SK-N-SH (cell line): ENCODE measurements at regions not wholly inside any gene's neighbourhood (a gene's known extent, or its start where the extent isn't known, plus 50 kb on each side); places are given as distances from the start of the nearest gene placed in this dataset.

ENCODE experiments used
- CTCF ChIA-PET: fragments of 300-600, 350-600 bp; formaldehyde crosslinking; extraction: SDS; loops from one replicate; lab custom pipeline; 2021; lab: Yijun Ruan, JAX
- POLR2A ChIA-PET: fragments of 350-600 bp; sonication (Branson Sonifier 250); formaldehyde crosslinking; extraction: SDS; loops from one replicate; lab custom pipeline; 2020; ENCODE audit warnings: antibody characterized with exemption, inconsistent platforms; lab: Yijun Ruan, JAX
- DNase-seq: peaks from one replicate; pipeline ENCODE4 v3.0.0; 2012
- H2AFZ ChIP-seq: fragments of 200-600 bp; sonication (generic); 2 replicates; pipeline ENCODE4 v1.8.1; 2016; ENCODE audit warnings: antibody characterized with exemption, mild to moderate bottlenecking, low read depth
- H3F3A ChIP-seq: fragments of 200-600 bp; sonication (generic); replicated peaks from 2 replicates; pipeline ENCODE3; 2016; ENCODE audit warnings: antibody characterized with exemption, mild to moderate bottlenecking; ENCODE audit not compliant: insufficient read depth
- H3K27ac ChIP-seq, 2 experiments: fragments of 200-500 bp in 1 of 2; fragments of 200-600 bp in 1 of 2; sonication (Bioruptor generic) in 1 of 2; sonication (generic), shearing (Covaris generic) in 1 of 2; 2 replicates each; pipeline versions ENCODE4 v1.5.1 to v1.6.1; 2014 to 2016; ENCODE audit warnings: low read depth in 2 of 2, inconsistent platforms in 1 of 2, low read length in 1 of 2, mild to moderate bottlenecking in 1 of 2, mixed read lengths in 1 of 2
- H3K27me3 ChIP-seq: fragments of 200-600 bp; sonication (generic), shearing (Covaris generic); 2 replicates; pipeline ENCODE4 v1.6.1; 2016; ENCODE audit warnings: mixed run types; ENCODE audit not compliant: insufficient read depth
- H3K36me3 ChIP-seq, 2 experiments: fragments of 200-500 bp in 1 of 2; fragments of 200-600 bp in 1 of 2; sonication (Bioruptor generic) in 1 of 2; sonication (generic) in 1 of 2; replicated peaks in 1 of 2; 2 replicates each; pipeline versions ENCODE3 to v1.5.1; 2014 to 2016; ENCODE audit warnings: low read length in 1 of 2, mild to moderate bottlenecking in 1 of 2; ENCODE audit not compliant: insufficient read depth in 2 of 2, control insufficient read depth in 1 of 2
- H3K4me1 ChIP-seq, 2 experiments: fragments of 200-500 bp in 1 of 2; fragments of 200-600 bp in 1 of 2; sonication (Bioruptor generic) in 1 of 2; sonication (generic), shearing (Covaris generic) in 1 of 2; 2 replicates each; pipeline versions ENCODE4 v1.5.1 to v1.6.1; 2014 to 2016; ENCODE audit warnings: low read depth in 1 of 2, low read length in 1 of 2, mixed run types in 1 of 2; ENCODE audit not compliant: insufficient read depth in 2 of 2, control insufficient read depth in 1 of 2
- H3K4me2 ChIP-seq: fragments of 200-600 bp; sonication (generic), shearing (Covaris generic); 2 replicates; pipeline ENCODE4 v1.6.1; 2017; ENCODE audit warnings: mixed run types
- H3K4me3 ChIP-seq, 2 experiments: fragments of 200-500 bp in 1 of 2; fragments of 200-600 bp in 1 of 2; sonication (Bioruptor generic) in 1 of 2; sonication (generic), shearing (Covaris generic) in 1 of 2; 2 replicates each; pipeline versions ENCODE4 v1.5.1 to v1.8.1; 2014 to 2016; ENCODE audit warnings: low read depth in 2 of 2, inconsistent platforms in 1 of 2, low read length in 1 of 2, mild to moderate bottlenecking in 1 of 2, mixed read lengths in 1 of 2, moderate library complexity in 1 of 2
- H3K79me2 ChIP-seq: fragments of 200-600 bp; sonication (generic); 2 replicates; pipeline ENCODE4 v1.8.1; 2017; ENCODE audit warnings: mild to moderate bottlenecking; ENCODE audit not compliant: insufficient read depth
- H3K9ac ChIP-seq: fragments of 200-600 bp; sonication (generic); 2 replicates; pipeline ENCODE4 v1.6.1; 2017; ENCODE audit warnings: mixed run types
- H3K9me2 ChIP-seq: fragments of 200-600 bp; sonication (generic); 2 replicates; pipeline ENCODE4 v1.6.1; 2017; ENCODE audit warnings: mixed run types
- H3K9me3 ChIP-seq: fragments of 200-600 bp; sonication (generic); 2 replicates; pipeline ENCODE4 v1.6.1; 2017; ENCODE audit warnings: mixed run types, mild to moderate bottlenecking, moderate library complexity
- H4K20me1 ChIP-seq: fragments of 200-600 bp; sonication (generic); 2 replicates; pipeline ENCODE4 v1.6.1; 2017; ENCODE audit warnings: mild to moderate bottlenecking, mixed run types; ENCODE audit not compliant: insufficient read depth
- CHD2 ChIP-seq: fragments of 150-350 bp; IDR thresholded peaks from 2 replicates; pipeline ENCODE4 v1.6.1; 2018; ENCODE audit warnings: low read length; ENCODE audit not compliant: partially characterized antibody
- ELF1 ChIP-seq: IDR thresholded peaks from 2 replicates; pipeline ENCODE4 v1.4.0; 2012
- GABPA ChIP-seq: IDR thresholded peaks from 2 replicates; pipeline ENCODE4 v1.4.0; 2012; ENCODE audit warnings: low read depth, mild to moderate bottlenecking
- GATA2 ChIP-seq: sonication (generic); formaldehyde crosslinking; IDR thresholded peaks from 2 replicates; pipeline ENCODE4 v1.5.0; 2020; ENCODE audit warnings: mild to moderate bottlenecking, missing genetic modification reagents
- JUND ChIP-seq: IDR thresholded peaks from 2 replicates; pipeline ENCODE4 v1.4.0; 2012
- NRF1 ChIP-seq: IDR thresholded peaks from 2 replicates; pipeline ENCODE4 v1.6.1; 2012; ENCODE audit warnings: low read depth, mild to moderate bottlenecking, low read length
- PBX3 ChIP-seq: IDR thresholded peaks from 2 replicates; pipeline ENCODE4; 2012
- RAD21 ChIP-seq: IDR thresholded peaks from 2 replicates; pipeline ENCODE4 v1.6.1; 2012; ENCODE audit warnings: mild to moderate bottlenecking, low read length
- SMC3 ChIP-seq: IDR thresholded peaks from 2 replicates; pipeline ENCODE4 v1.6.1; 2012; ENCODE audit warnings: low read depth, low read length, improper control_type of control experiment
- TAF1 ChIP-seq: IDR thresholded peaks from 2 replicates; pipeline ENCODE4 v1.6.1; 2012; ENCODE audit warnings: low read depth, mild to moderate bottlenecking, low read length, moderate library complexity, borderline replicate concordance
- TCF12 ChIP-seq: IDR thresholded peaks from 2 replicates; pipeline ENCODE4 v1.4.0; 2012
- USF2 ChIP-seq: fragments of 150-350 bp; IDR thresholded peaks from 2 replicates; pipeline ENCODE4 v1.6.1; 2017; ENCODE audit warnings: antibody characterized with exemption, low read length, low read depth, borderline replicate concordance
- WGBS: methylation state at CpG from one replicate; pipeline ENCODE4 v1.1.6; 2017; ENCODE audit warnings: low lambda C conversion rate; 5-methylcytosine and 5-hydroxymethylcytosine counted together
- TF ChIP-seq, protein P1 (sequence below): fragments of 200-600 bp; sonication (generic); IDR thresholded peaks from 2 replicates; pipeline ENCODE4 v1.6.1; 2017; ENCODE audit warnings: antibody characterized with exemption, mild to moderate bottlenecking, moderate library complexity

DNA sequence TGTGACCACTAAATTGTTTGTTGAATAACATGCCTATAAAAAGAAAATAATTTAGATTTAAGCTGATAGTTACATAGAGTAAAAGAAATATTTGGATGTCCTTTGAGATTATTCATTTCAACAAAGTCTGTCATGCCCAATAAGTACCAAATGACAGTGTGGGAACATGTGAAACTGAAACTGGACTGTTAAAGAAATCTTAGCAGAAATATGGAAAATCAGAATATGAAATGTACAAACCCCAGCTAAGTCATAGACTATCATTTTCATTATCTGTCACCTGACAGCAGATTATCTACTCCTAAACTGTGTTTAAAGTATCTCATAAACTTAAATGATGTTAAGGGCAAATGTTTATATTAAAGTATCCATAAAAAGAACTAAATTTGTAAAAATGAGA is 437.8 kb upstream of the FAM241A start (continued):
- TF ChIP-seq NRF1 (no peak), GATA2 (CRISPR knock-in tag) (no peak), ELF1 (no peak), PBX3 (no peak), TCF12 (no peak), GABPA (no peak), SMC3 (no peak)
- TF ChIP-seq, protein P1, sequence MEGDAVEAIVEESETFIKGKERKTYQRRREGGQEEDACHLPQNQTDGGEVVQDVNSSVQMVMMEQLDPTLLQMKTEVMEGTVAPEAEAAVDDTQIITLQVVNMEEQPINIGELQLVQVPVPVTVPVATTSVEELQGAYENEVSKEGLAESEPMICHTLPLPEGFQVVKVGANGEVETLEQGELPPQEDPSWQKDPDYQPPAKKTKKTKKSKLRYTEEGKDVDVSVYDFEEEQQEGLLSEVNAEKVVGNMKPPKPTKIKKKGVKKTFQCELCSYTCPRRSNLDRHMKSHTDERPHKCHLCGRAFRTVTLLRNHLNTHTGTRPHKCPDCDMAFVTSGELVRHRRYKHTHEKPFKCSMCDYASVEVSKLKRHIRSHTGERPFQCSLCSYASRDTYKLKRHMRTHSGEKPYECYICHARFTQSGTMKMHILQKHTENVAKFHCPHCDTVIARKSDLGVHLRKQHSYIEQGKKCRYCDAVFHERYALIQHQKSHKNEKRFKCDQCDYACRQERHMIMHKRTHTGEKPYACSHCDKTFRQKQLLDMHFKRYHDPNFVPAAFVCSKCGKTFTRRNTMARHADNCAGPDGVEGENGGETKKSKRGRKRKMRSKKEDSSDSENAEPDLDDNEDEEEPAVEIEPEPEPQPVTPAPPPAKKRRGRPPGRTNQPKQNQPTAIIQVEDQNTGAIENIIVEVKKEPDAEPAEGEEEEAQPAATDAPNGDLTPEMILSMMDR: no peak

DNA sequence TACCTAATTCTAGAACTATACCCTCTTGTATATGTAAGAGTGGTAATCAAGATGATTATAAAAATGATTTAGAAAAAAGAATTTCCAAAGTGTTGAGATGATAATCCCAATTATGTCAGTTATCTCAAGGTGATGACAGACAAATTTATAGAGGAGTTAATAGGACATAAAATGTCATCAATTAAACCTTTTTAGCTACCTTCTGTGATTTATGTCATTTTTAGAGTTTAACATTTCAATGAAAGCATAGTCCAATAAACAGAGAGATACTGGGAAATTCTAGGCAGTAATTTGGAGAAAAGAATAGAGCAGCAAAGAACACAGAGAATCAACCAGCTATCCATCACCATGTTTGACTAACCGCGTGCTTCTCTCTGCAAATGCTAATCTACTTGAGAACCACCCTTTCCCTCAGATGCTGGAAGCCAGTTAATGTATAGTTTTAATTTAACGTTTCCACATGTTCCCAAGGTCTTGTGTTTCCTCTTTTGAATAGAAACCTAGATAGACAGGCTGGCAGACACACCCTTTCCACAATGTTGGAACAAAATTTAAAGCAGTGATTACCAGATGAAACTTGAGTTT is 433.1 kb upstream of the FAM241A start:
- Histone ChIP-seq H3K4me1 (no peaks in the 10 kb centered on the region), H2AFZ (no peak overlapping the region), H4K20me1 (no peaks in the 10 kb centered on the region), H3K27ac (no peak overlapping the region), H3F3A (no peaks in the 10 kb centered on the region), H3K9me3 (no peaks in the 10 kb centered on the region; the same call in 1 of the 2 replicates), H3K9ac (no peak overlapping the region), H3K9me2 (no peaks in the 10 kb centered on the region), H3K4me2 (no peak overlapping the region), H3K36me3 (no peaks in the 10 kb centered on the region), H3K4me3 (no peak overlapping the region), H3K27me3 (no peaks in the 10 kb centered on the region), H3K79me2 (no peaks in the 10 kb centered on the region)
- 8% methylated on average over 3 of the region's 3 CpGs for WGBS
- DNase-seq: no peak
- ChIA-PET POLR2A (no interaction called here), CTCF (no interaction called here)
- TF ChIP-seq RAD21 (no peak), TAF1 (no peak)

- no peak overlapping the region for H3K4me3 ChIP-seq
- DNase-seq: no peak
- ChIA-PET CTCF (no interaction called here), POLR2A (no interaction called here)
- no peaks in the 10 kb centered on the region for H3K36me3 ChIP-seq
- H3K79me2 ChIP-seq: no peaks in the 10 kb centered on the region
- H3K9me3 ChIP-seq: no peaks in the 10 kb centered on the region; the same call in 1 of the 2 replicates
- H3K4me2 ChIP-seq: no peak overlapping the region
- H2AFZ ChIP-seq: no peak overlapping the region
- H3F3A ChIP-seq: no peaks in the 10 kb centered on the region
- no peaks in the 10 kb centered on the region for H3K4me1 ChIP-seq
- H4K20me1 ChIP-seq: no peaks in the 10 kb centered on the region
- H3K9me2 ChIP-seq: no peaks in the 10 kb centered on the region
- H3K27me3 ChIP-seq: no peaks in the 10 kb centered on the region
- TF ChIP-seq CHD2 (no peak), JUND (no peak), USF2 (no peak)
- no peak overlapping the region for H3K27ac ChIP-seq
- 5% methylated on average over 3 of the region's 3 CpGs for WGBS
- no peak overlapping the region for H3K9ac ChIP-seq
These were observed 432.0 kb upstream of the FAM241A start for GRCh38 chr4:111713276-111713675.
